Spleen (tissue), 7 donors: ENCODE measurements at regions not wholly inside any gene's neighbourhood (a gene's known extent, or its start where the extent isn't known, plus 50 kb on each side); places are given as distances from the start of the nearest gene placed in this dataset.

Source experiments
- POLR2AphosphoS5 ChIP-seq, 3 donors: sonication (generic); formaldehyde crosslinking; IDR thresholded peaks; one replicate each; pipeline ENCODE4 v1.5.1; 2017; ENCODE audit warnings: antibody characterized with exemption in 3 of 3
- TF ChIP-seq, protein P1 (sequence below), 11 experiments: fragments of 200-600 bp in 7 of 11; fragments of 450-650 bp in 4 of 11; sonication (generic) in 4 of 11; IDR thresholded peaks in 8 of 11; conservative IDR thresholded peaks in 3 of 11; 1 replicate in 7 of 11; 2 replicates in 4 of 11; pipeline versions ENCODE4 v1.4.0 to v1.8.0; 2016 to 2021; ENCODE audit warnings: antibody characterized with exemption in 11 of 11, inconsistent platforms in 4 of 11, mild to moderate bottlenecking in 1 of 11
- donor health status: DM: no; HTN: no; CAD: no; lungs with moderate emphysema.
- donor health status: DM: no; HTN: no; CAD: no.
- donor health status: DM: no; HTN: no; CAD: no.

DNA sequence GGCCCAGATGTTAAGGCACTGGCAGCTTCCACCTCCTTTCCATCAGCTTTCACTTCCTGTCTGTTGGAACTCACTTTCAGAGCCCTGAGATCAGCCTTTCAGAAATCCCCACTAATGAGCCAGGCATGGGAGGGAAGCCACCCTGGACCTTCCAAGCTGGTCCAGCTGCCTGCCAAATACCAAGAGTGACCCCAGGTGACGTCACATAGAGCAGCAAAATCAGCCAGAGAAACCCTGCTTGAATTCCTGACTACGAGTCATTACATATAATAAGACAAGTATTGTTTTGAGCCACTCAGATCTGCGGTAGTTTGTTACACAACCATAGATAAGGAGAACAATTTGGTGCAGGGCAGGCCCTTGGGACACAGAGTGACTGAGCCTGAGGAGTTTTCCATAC lies 556.0 kb upstream of the JAG1 start:
- TF ChIP-seq, protein P1, sequence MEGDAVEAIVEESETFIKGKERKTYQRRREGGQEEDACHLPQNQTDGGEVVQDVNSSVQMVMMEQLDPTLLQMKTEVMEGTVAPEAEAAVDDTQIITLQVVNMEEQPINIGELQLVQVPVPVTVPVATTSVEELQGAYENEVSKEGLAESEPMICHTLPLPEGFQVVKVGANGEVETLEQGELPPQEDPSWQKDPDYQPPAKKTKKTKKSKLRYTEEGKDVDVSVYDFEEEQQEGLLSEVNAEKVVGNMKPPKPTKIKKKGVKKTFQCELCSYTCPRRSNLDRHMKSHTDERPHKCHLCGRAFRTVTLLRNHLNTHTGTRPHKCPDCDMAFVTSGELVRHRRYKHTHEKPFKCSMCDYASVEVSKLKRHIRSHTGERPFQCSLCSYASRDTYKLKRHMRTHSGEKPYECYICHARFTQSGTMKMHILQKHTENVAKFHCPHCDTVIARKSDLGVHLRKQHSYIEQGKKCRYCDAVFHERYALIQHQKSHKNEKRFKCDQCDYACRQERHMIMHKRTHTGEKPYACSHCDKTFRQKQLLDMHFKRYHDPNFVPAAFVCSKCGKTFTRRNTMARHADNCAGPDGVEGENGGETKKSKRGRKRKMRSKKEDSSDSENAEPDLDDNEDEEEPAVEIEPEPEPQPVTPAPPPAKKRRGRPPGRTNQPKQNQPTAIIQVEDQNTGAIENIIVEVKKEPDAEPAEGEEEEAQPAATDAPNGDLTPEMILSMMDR (IDR thresholded peaks at IDR 0.05 in 8 of 11, conservative IDR thresholded peaks at IDR 0.05 in 3 of 11) = no peak
- peak in 1 of 3 donors; percentile 35 for TF ChIP-seq POLR2AphosphoS5 (IDR thresholded peaks at IDR 0.05)
